ENCODE measurements at regions not wholly inside any gene's neighbourhood (a gene's known extent, or its start where the extent isn't known, plus 50 kb on each side); places are given as distances from the start of the nearest gene placed in this dataset.

GRCh38 chr17:12566291-12566690 is 99.4 kb upstream of the MYOCD start:
- TF ChIP-seq CTCF (conservative IDR thresholded peaks at IDR 0.05; ENCODE audit: low read depth, low read length) (no peak), EZH2 (IDR thresholded peaks at IDR 0.05; ENCODE audit: borderline replicate concordance, low read depth, low read length, poor library complexity, severe bottlenecking) (no peak)
- no peak for DNase-seq (ENCODE audit: low spot score)
- H3K4me1 ChIP-seq (ENCODE audit: insufficient read depth, low read length, poor library complexity, severe bottlenecking), result no peaks in the 10 kb centered on the region
- H3K36me3 ChIP-seq (ENCODE audit: insufficient read depth, low read length, poor library complexity, severe bottlenecking), result no peaks in the 10 kb centered on the region
- no TSS peak for BruUV-seq (replicated peaks)
- POLR2A ChIA-PET (ENCODE audit: low non-redundant PET), result no interaction called here
- intact Hi-C loops (cut with micrococcal nuclease; ENCODE audit: unreplicated experiment), result no loop called here
- H3K27ac ChIP-seq (ENCODE audit: low read depth, low read length, poor library complexity, severe bottlenecking), result no peak overlapping the region
- H3K27me3 ChIP-seq (replicated peaks; ENCODE audit: insufficient read depth, low read depth, low read length, poor library complexity), result peaks cover 18% of the 10 kb centered on the region
- CTCF ChIA-PET, result no interaction called here
- H3K9me3 ChIP-seq (ENCODE audit: low read depth, low read length, poor library complexity, severe bottlenecking), result no peaks in the 10 kb centered on the region
- H3K4me3 ChIP-seq (ENCODE audit: low read depth, low read length, poor library complexity, severe bottlenecking), result no peak overlapping the region

GRCh38 chr17:12567077-12568053 is 98.3 kb upstream of the MYOCD start:
- intact Hi-C loops (cut with micrococcal nuclease; ENCODE audit: unreplicated experiment), result no loop called here
- Histone ChIP-seq H3K36me3 (ENCODE audit: insufficient read depth, low read length, poor library complexity, severe bottlenecking) (no peaks in the 10 kb centered on the region), H3K9me3 (ENCODE audit: low read depth, low read length, poor library complexity, severe bottlenecking) (no peaks in the 10 kb centered on the region), H3K4me1 (ENCODE audit: insufficient read depth, low read length, poor library complexity, severe bottlenecking) (no peaks in the 10 kb centered on the region), H3K27ac (ENCODE audit: low read depth, low read length, poor library complexity, severe bottlenecking) (no peak overlapping the region), H3K4me3 (ENCODE audit: low read depth, low read length, poor library complexity, severe bottlenecking) (no peak overlapping the region), H3K27me3 (replicated peaks; ENCODE audit: insufficient read depth, low read depth, low read length, poor library complexity) (peaks cover 18% of the 10 kb centered on the region)
- no TSS peak for BruUV-seq (replicated peaks)
- DNase-seq (ENCODE audit: low spot score), result no peak
- CTCF ChIA-PET, result no interaction called here
- TF ChIP-seq EZH2 (IDR thresholded peaks at IDR 0.05; ENCODE audit: borderline replicate concordance, low read depth, low read length, poor library complexity, severe bottlenecking) (no peak), CTCF (conservative IDR thresholded peaks at IDR 0.05; ENCODE audit: low read depth, low read length) (no peak)
- POLR2A ChIA-PET (ENCODE audit: low non-redundant PET), result no interaction called here

- CTCF ChIA-PET, result no interaction called here
- DNase-seq (ENCODE audit: low spot score), result no peak
Observed at GRCh38 chr17:12568358-12569251, 97.1 kb upstream of the MYOCD start.

More at GRCh38 chr17:12568358-12569251, 97.1 kb upstream of the MYOCD start:
- BruUV-seq (replicated peaks), result no TSS peak
- Histone ChIP-seq H3K4me1 (ENCODE audit: insufficient read depth, low read length, poor library complexity, severe bottlenecking) (no peaks in the 10 kb centered on the region), H3K27me3 (replicated peaks; ENCODE audit: insufficient read depth, low read depth, low read length, poor library complexity) (peaks cover 18% of the 10 kb centered on the region), H3K36me3 (ENCODE audit: insufficient read depth, low read length, poor library complexity, severe bottlenecking) (no peaks in the 10 kb centered on the region), H3K4me3 (ENCODE audit: low read depth, low read length, poor library complexity, severe bottlenecking) (no peak overlapping the region), H3K9me3 (ENCODE audit: low read depth, low read length, poor library complexity, severe bottlenecking) (no peaks in the 10 kb centered on the region), H3K27ac (ENCODE audit: low read depth, low read length, poor library complexity, severe bottlenecking) (no peak overlapping the region)
- intact Hi-C loops (cut with micrococcal nuclease; ENCODE audit: unreplicated experiment), result no loop called here
- no peak for TF ChIP-seq EZH2 (IDR thresholded peaks at IDR 0.05; ENCODE audit: borderline replicate concordance, low read depth, low read length, poor library complexity, severe bottlenecking)
- no peak for TF ChIP-seq CTCF (conservative IDR thresholded peaks at IDR 0.05; ENCODE audit: low read depth, low read length)
- POLR2A ChIA-PET (ENCODE audit: low non-redundant PET), result no interaction called here
